ENCODE measurements at regions not wholly inside any gene's neighbourhood (a gene's known extent, or its start where the extent isn't known, plus 50 kb on each side); places are given as distances from the start of the nearest gene placed in this dataset.
"Not testable (repeated sequence)": the region's sequence is repeated elsewhere in the genome, so short reads cannot be mapped to it uniquely, and the experiment has no call there.

GRCh38 chr7:68038621-68039314, 1042.1 kb downstream of the TYW1 start:
- DNase-seq = no peak

GRCh38 chr7:68041554-68041953, 1044.9 kb downstream of the TYW1 start:
- DNase-seq = no peak

GRCh38 chr7:68043546-68043945, 1046.9 kb downstream of the TYW1 start:
- no peak for DNase-seq

DNA sequence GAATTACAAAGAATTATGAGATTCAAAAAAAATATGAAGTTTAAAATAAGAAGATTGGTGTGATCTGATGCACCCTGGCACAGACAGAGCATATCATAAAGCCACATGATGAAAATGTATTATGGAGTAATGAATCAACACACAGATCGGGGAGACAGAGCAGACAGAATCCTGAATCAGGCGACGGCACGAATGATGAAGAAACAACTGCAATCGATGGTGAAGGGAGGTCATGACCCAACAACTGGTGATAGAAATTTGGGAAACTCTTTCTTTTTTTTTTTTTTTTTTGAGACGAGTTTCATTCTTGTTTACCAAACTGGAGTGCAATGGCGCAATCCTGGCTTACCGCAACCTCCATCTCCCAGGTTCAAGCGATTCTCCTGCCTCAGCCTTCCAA, 1054.0 kb downstream of the TYW1 start:
- DNase-seq = no peak

DNA sequence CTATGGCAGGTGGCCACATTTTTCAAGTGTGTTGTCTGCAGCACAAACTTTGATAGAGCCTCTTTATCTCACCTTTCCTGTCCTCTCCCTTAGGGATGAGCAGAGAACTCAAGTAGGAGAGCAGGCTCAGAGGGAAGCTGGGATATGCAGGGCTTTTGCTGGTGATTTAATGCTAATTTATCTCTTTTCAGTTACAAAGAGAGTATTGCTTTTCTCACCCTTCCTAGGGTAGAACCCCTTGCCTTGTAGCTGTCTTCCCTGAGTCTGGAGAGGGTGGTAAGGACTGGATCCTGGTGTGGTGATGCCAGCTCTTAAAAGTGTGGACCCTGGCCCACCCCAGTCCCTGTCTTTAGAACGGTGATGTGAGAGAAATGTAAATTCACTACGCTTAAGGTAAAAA, 1061.4 kb downstream of the TYW1 start:
- DNase-seq = no peak

DNA sequence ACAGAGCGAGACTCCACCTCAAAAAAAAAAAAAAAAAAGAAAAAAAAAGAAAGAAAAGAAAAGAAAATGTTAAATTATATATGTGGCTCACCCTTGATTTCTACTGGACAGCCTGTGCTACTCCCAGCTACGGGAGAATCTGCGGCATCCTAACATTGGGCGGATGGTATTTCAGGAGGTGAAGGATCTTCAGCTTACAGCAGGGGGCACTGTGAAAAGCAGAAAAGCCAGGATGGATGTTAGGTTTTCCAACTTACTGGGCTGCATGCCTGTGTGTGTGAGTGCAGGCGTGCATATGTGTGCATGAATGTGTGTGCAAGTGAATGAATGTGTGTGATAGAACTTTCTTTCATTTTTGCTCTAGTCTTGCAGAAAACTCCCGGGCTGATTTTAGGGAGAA, 1066.5 kb downstream of the TYW1 start:
- no peak for DNase-seq

GRCh38 chr7:68065581-68065980, 1068.9 kb downstream of the TYW1 start:
- DNase-seq = no peak

- DNase-seq = no peak
Observed at GRCh38 chr7:68067845-68068244, 1071.2 kb downstream of the TYW1 start.

- no peak for DNase-seq
Observed at GRCh38 chr7:68070992-68071391, 1074.4 kb downstream of the TYW1 start.

- DNase-seq = no peak
Observed at GRCh38 chr7:68073701-68074100, 1077.1 kb downstream of the TYW1 start.

DNA sequence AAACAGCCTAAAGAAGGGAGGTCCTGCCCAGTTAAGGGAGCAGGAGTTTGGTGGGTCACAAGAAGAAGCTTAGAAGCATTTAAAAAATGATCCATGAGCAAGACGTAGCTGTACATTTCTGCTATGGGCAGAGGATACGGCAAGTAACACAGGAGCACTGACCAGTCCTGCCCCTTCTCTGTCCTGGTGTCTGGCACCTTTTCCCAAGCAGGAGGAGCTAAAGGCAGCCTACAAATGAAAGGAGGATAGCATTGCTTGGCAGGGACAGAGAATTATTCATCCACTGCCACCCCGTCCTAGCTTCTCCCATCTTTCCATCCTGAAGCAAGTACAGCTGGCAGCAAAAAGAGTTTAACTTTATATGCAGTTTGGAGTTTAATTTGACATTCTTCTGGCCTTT, 1077.6 kb downstream of the TYW1 start:
- no peak for DNase-seq

DNA sequence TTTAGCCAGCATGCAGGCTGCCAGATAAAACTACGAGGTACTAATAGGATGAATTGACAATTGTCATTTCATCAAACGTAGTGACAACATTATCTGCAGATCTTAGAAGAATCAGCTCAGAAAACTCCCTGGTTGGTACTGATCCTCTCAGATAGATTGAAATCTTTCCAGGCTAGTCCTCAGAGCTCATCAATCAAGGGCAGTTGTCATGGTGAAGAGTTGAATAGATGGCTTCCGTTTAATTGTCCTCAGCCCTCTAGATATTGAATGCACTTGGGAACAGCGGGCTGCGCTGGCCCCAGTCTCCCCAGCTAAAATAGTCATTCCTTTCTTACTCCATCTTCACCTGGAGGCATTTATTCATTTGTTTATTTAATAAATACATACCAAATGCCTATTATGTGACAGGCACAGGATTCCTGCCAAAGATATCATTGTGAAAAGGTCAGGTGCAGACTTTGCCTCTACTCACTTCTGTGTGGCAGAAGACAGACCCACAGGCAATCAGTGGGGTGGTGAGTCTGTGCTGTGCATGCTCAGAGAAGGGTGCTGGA, 1081.6 kb downstream of the TYW1 start:
- no peak for DNase-seq

DNA sequence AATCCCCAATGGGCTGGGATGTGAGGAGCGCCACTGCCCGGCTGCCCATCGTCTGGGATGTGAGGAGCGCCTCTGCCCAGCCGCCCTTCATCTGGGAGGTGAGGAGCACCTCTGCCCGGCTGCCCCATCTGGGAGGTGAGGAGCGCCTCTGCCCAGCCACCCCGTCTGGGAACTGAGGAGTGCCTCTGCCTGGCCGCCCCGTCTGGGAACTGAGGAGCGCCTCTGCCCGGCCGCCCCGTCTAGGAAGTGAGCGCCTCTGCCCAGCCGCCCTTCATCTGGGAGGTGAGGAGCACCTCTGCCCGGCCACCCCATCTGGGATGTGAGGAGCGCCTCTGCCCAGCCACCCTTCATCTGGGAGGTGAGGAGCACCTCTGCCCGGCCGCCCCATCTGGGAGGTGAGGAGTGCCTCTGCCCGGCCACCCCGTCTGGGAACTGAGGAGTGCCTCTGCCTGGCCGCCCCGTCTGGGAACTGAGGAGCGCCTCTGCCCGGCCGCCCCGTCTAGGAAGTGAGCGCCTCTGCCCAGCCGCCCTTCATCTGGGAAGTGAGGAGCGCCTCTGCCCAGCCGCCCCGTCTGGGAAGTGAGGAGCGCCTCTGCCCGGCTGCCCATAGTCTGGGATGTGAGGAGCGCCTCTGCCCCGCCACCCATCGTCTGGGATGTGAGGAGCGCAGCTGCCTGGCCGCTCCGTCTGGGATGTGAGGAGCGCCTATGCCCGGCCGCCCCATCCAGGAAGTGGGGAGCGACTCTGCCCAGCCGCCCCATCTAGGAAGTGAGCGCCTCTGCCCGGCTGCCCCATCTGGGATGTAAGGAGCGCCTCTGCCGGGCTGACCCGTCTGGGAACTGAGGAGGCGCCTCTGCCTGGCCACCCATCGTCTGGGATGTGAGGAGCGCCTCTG, 1085.7 kb downstream of the TYW1 start:
- not testable (repeated sequence) for DNase-seq

GRCh38 chr7:68082961-68083657, 1086.5 kb downstream of the TYW1 start:
- not testable (repeated sequence) for DNase-seq

GRCh38 chr7:68087401-68087800, 1090.8 kb downstream of the TYW1 start:
- DNase-seq = no peak

GRCh38 chr7:68088879-68089278, 1092.2 kb downstream of the TYW1 start:
- DNase-seq = no peak

- DNase-seq = not testable (repeated sequence)
Observed at GRCh38 chr7:68090256-68090655, 1093.6 kb downstream of the TYW1 start.

- DNase-seq = no peak
Observed at GRCh38 chr7:68103319-68103718, 1106.7 kb downstream of the TYW1 start.

- no peak for DNase-seq
Observed at GRCh38 chr7:68107261-68107660, 1110.6 kb downstream of the TYW1 start.

DNA sequence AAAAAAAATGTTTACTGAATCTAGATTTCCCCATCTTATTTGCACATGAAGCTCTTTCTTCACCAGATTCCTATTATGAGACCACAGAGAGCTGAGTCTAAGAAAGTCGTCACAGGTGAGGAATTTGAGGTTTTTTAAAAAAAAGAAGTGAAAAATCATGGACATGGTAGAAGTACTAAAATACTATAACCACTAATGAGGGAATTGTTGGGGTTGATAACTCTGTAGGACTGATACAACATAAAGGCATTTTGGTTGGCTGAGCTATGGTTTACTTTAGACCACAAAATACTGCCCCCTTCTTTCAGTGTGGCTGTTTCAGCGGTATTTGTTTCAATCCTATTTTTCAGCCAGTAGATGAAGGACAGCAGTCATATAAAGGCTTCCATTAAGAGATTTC, 1111.3 kb downstream of the TYW1 start:
- DNase-seq = no peak

DNA sequence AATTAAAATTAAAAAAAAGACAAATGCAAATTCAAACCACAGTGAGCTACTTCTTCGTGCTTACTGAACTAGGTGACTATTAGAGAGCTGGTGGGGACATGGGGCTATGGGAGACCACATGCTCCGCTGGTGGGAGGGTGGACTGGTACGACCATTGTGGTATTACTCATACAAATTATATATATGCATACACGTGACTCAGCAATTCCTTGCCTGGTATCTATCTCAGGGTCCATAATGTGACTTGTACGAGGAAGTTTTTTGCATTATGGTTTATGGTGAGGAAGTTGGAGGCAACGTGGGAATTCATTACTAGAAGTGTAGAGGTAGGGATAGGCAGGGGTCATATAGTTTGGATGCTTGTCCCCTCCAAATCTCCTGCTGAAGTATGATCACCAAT, 1112.7 kb downstream of the TYW1 start:
- DNase-seq = no peak

- no peak for DNase-seq
Observed at GRCh38 chr7:68119411-68119810, 1122.8 kb downstream of the TYW1 start.

DNA sequence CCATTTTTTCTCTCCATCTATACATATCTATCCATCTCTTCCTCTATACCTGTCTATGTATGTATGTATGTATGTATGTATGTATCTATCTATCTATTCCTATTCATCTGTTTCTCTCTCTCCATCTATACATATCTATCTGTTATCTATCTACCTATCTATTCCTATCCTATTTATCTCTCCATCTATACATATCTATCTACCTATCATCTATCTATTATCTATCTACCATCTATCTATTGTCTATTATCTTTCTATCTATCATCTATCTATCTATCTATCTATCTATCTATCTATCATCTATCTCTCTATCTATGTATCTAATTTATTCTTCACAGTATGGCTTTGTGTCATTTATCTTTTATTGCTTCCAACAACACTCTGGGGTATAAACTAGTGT, 1124.4 kb downstream of the TYW1 start:
- DNase-seq = no peak
